ENCODE measurements at regions not wholly inside any gene's neighbourhood (a gene's known extent, or its start where the extent isn't known, plus 50 kb on each side); places are given as distances from the start of the nearest gene placed in this dataset.

DNA sequence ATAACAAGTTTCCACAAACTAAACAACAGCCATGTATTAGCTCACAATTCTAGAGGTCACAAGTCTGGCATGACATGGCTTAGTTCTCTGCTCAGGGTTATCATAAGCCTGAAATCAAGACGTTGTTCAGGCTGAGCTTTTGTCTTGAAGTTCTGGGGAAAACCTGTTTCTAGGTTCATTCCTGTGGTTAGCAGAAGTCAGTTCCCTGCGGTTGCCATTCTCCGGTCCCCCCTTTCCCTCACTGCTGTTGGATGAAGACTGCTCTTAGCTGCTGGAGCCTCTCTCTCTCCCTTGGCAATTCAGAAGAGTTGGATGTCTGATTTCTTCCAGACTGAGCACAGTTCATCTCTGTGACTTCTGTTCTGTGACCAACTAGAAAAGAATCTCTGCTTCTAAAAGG lies 962.6 kb downstream of the PCDH7 start:
- Histone ChIP-seq H2BK5ac (ENCODE audit: low read depth, low read length) (no peak overlapping the region), H3K23me2 (ENCODE audit: low read depth, low read length) (no peaks in the 10 kb centered on the region), H4K91ac (replicated peaks; ENCODE audit: insufficient read length, low read length) (no peak overlapping the region), H2BK120ac (replicated peaks; ENCODE audit: low read depth, low read length) (no peak overlapping the region), H3K27me3 (replicated peaks in 1 of 4; ENCODE audit: control insufficient read depth in 3 of 4, extremely low read depth in 1 of 4, insufficient read depth in 3 of 4, low read length in 3 of 4) (no peaks in the 10 kb centered on the region), H2BK15ac (ENCODE audit: low read length) (no peak overlapping the region), H2AFZ (ENCODE audit: low read length) (0 out of 2 replicates have a peak overlapping the region, but pooled peaks have one; percentile 40), H4K8ac (ENCODE audit: extremely low read depth, insufficient read depth, low read length) (no peak overlapping the region), H2AK5ac (ENCODE audit: low read depth, low read length) (no peak overlapping the region), H3K9ac (replicated peaks in 1 of 4; ENCODE audit: extremely low read depth in 1 of 4, low read depth in 3 of 4, low read length in 3 of 4) (no peak overlapping the region), H3K9me3 (ENCODE audit: insufficient read depth in 2 of 2, low read depth in 1 of 2, low read length in 1 of 2) (no peaks in the 10 kb centered on the region), H3K14ac (ENCODE audit: insufficient read length) (no peak overlapping the region), H4K20me1 (replicated peaks in 1 of 2; ENCODE audit: control insufficient read depth in 1 of 2, insufficient read depth in 2 of 2, low read length in 2 of 2) (no peaks in the 10 kb centered on the region), H3K27ac (ENCODE audit: low read depth, low read length) (no peak overlapping the region), H3K18ac (ENCODE audit: extremely low read depth, low read length) (no peak overlapping the region), H3K79me2 (ENCODE audit: control insufficient read depth in 1 of 2, insufficient read depth in 2 of 2, low read length in 2 of 2) (no peaks in the 10 kb centered on the region), H3K23ac (ENCODE audit: insufficient read length) (no peak overlapping the region), H2BK12ac (ENCODE audit: low read depth, low read length) (no peak overlapping the region), H3K4me2 (ENCODE audit: insufficient read depth in 1 of 2, low read depth in 2 of 2, low read length in 2 of 2) (no peak overlapping the region), H3K4ac (replicated peaks; ENCODE audit: insufficient read length, low read depth, low read length) (no peak overlapping the region), H3K79me1 (ENCODE audit: low read depth, low read length) (no peaks in the 10 kb centered on the region), H3K56ac (replicated peaks; ENCODE audit: insufficient read length, low read depth, low read length) (no peak overlapping the region), H4K5ac (ENCODE audit: insufficient read length, low read depth, low read length) (no peak overlapping the region), H3K36me3 (ENCODE audit: control insufficient read depth in 2 of 4, insufficient read depth in 4 of 4, low read length in 3 of 4) (no peaks in the 10 kb centered on the region), H3K4me3 (ENCODE audit: extremely low read depth in 1 of 4, insufficient read depth in 2 of 4, low read depth in 3 of 4, low read length in 4 of 4) (no peak overlapping the region), H2BK20ac (ENCODE audit: low read length) (no peak overlapping the region), H3K4me1 (replicated peaks in 1 of 4; ENCODE audit: control insufficient read depth in 3 of 4, insufficient read depth in 4 of 4, low read length in 3 of 4) (no peaks in the 10 kb centered on the region)
- CTCF ChIA-PET (ENCODE audit: partially characterized antibody) = interaction anchor here (1.1 kb wide), 1 partner anchor 10 kb away, joined by 3 read pairs; no protein-coding TSS in a partner anchor
- POLR2A ChIA-PET (ENCODE audit: partially characterized antibody) = no interaction called here
- no peak for FAIRE-seq
- no peak for DNase-seq (ENCODE audit: low read depth in 1 of 2, low spot score in 2 of 2)
- WGBS, 2 experiments (ENCODE audit: extremely low coverage in 1 of 2, insufficient coverage in 1 of 2, insufficient read length in 1 of 2, insufficient replicate concordance in 2 of 2, low coverage in 1 of 2, low lambda C conversion rate in 2 of 2, missing lambda C conversion rate in 1 of 2) = 93% methylated on average over 3 of the region's 3 CpGs; no CpG with 5 or more reads in 1 of the 2 experiments
- TF ChIP-seq NANOG (IDR thresholded peaks at IDR 0.05; ENCODE audit: insufficient read depth, low read depth, low read length, poor library complexity, severe bottlenecking) (no peak), EZH2 (IDR thresholded peaks at IDR 0.05; ENCODE audit: low read depth, low read length, severe bottlenecking) (no peak), NRF1 (IDR thresholded peaks at IDR 0.05; ENCODE audit: low read depth, low read length) (no peak), SP4 (IDR thresholded peaks at IDR 0.05; ENCODE audit: low read length) (no peak), SIRT6 (IDR thresholded peaks at IDR 0.05; ENCODE audit: low read length) (no peak), PHF8 (conservative IDR thresholded peaks at IDR 0.05; ENCODE audit: low read depth, low read length) (no peak), HDAC6 (IDR thresholded peaks at IDR 0.05; ENCODE audit: low read depth, low read length) (no peak), KDM5A (IDR thresholded peaks at IDR 0.05; ENCODE audit: low read length) (no peak)
- TF ChIP-seq, protein P1, sequence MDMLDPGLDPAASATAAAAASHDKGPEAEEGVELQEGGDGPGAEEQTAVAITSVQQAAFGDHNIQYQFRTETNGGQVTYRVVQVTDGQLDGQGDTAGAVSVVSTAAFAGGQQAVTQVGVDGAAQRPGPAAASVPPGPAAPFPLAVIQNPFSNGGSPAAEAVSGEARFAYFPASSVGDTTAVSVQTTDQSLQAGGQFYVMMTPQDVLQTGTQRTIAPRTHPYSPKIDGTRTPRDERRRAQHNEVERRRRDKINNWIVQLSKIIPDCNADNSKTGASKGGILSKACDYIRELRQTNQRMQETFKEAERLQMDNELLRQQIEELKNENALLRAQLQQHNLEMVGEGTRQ (IDR thresholded peaks at IDR 0.05; ENCODE audit: low read length) = no peak
- TF ChIP-seq, protein P2, sequence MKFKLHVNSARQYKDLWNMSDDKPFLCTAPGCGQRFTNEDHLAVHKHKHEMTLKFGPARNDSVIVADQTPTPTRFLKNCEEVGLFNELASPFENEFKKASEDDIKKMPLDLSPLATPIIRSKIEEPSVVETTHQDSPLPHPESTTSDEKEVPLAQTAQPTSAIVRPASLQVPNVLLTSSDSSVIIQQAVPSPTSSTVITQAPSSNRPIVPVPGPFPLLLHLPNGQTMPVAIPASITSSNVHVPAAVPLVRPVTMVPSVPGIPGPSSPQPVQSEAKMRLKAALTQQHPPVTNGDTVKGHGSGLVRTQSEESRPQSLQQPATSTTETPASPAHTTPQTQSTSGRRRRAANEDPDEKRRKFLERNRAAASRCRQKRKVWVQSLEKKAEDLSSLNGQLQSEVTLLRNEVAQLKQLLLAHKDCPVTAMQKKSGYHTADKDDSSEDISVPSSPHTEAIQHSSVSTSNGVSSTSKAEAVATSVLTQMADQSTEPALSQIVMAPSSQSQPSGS (IDR thresholded peaks at IDR 0.05; ENCODE audit: low read length) = no peak
- TF ChIP-seq, protein P3, sequence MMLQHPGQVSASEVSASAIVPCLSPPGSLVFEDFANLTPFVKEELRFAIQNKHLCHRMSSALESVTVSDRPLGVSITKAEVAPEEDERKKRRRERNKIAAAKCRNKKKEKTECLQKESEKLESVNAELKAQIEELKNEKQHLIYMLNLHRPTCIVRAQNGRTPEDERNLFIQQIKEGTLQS (IDR thresholded peaks at IDR 0.05; ENCODE audit: insufficient read depth, low read depth, low read length) = no peak
